ENCODE measurements at regions not wholly inside any gene's neighbourhood (a gene's known extent, or its start where the extent isn't known, plus 50 kb on each side); places are given as distances from the start of the nearest gene placed in this dataset.

- TF ChIP-seq CTCF (conservative IDR thresholded peaks at IDR 0.05) = no peak
- no peak for TF ChIP-seq EZH2 (IDR thresholded peaks at IDR 0.05; ENCODE audit: low read depth)
Observed at GRCh38 chr10:78900715-78901430, 167.9 kb upstream of the ZMIZ1 start.

All from PC-9 (cell line).